GM23338 (cell line): ENCODE measurements at regions not wholly inside any gene's neighbourhood (a gene's known extent, or its start where the extent isn't known, plus 50 kb on each side); places are given as distances from the start of the nearest gene placed in this dataset.

Source experiments
- ATAC-seq: fragments of 200-7000 bp; cut with Tn5 transposase; 3 replicates; pipeline ENCODE4 v1.9.1; 2020
- DNase-seq: peaks from one replicate; pipeline ENCODE4 v3.0.0-alpha.2; 2015; ENCODE audit warnings: low spot score
- H2AFZ ChIP-seq: fragments of 200-600 bp; sonication (generic); 2 replicates; pipeline ENCODE4 v1.8.0; 2016; ENCODE audit warnings: antibody characterized with exemption, mild to moderate bottlenecking, moderate library complexity
- H3F3A ChIP-seq: fragments of 200-600 bp; sonication (generic); replicated peaks from 2 replicates; pipeline ENCODE4 v1.8.0; 2017; ENCODE audit warnings: antibody characterized with exemption, mixed run types, low read depth
- H3K27ac ChIP-seq: fragments of 200-600 bp; sonication (generic); 2 replicates; pipeline ENCODE4 v1.6.1; 2016; ENCODE audit warnings: low read depth
- H3K27me3 ChIP-seq: fragments of 200-600 bp; sonication (generic); 2 replicates; pipeline ENCODE4 v1.8.0; 2016; ENCODE audit warnings: mild to moderate bottlenecking, mixed run types, moderate library complexity; ENCODE audit not compliant: insufficient read depth
- H3K36me3 ChIP-seq: fragments of 200-600 bp; sonication (generic); 2 replicates; pipeline ENCODE4 v1.8.0; 2016; ENCODE audit warnings: mild to moderate bottlenecking; ENCODE audit not compliant: insufficient read depth
- H3K4me1 ChIP-seq: fragments of 200-600 bp; sonication (generic); 2 replicates; pipeline ENCODE4 v1.8.0; 2016; ENCODE audit warnings: mild to moderate bottlenecking, moderate library complexity; ENCODE audit not compliant: insufficient read depth
- H3K4me2 ChIP-seq: fragments of 200-600 bp; sonication (generic); 2 replicates; pipeline ENCODE4 v1.7.1; 2017; ENCODE audit warnings: mixed run types
- H3K4me3 ChIP-seq: fragments of 200-600 bp; sonication (generic); 2 replicates; pipeline ENCODE4 v1.6.1; 2016; ENCODE audit warnings: mixed run types
- H3K79me2 ChIP-seq: fragments of 200-600 bp; sonication (generic); replicated peaks from 2 replicates; pipeline ENCODE4 v1.8.0; 2017; ENCODE audit warnings: mild to moderate bottlenecking; ENCODE audit not compliant: insufficient read depth
- H3K9me2 ChIP-seq: fragments of 200-600 bp; sonication (generic); 2 replicates; pipeline ENCODE4 v1.8.0; 2017; ENCODE audit not compliant: insufficient read depth
- H4K20me1 ChIP-seq: fragments of 200-600 bp; sonication (generic); replicated peaks from 2 replicates; pipeline ENCODE4 v1.8.0; 2017; ENCODE audit warnings: mild to moderate bottlenecking; ENCODE audit not compliant: insufficient read depth
- H3K27ac Mint-ChIP-seq: 2 replicates; pipeline ENCODE4 v1.8.0; 2020; ENCODE audit warnings: inconsistent platforms, mild to moderate bottlenecking, moderate library complexity, mixed read lengths
- H3K27me3 Mint-ChIP-seq: 3 replicates; pipeline ENCODE4 v1.8.0; 2022; ENCODE audit warnings: low read depth, mild to moderate bottlenecking, moderate library complexity, mixed read lengths, inconsistent platforms; ENCODE audit not compliant: insufficient read depth, poor library complexity
- H3K36me3 Mint-ChIP-seq: 3 replicates; pipeline ENCODE4 v1.8.0; 2021; ENCODE audit warnings: low read depth, mild to moderate bottlenecking, inconsistent platforms, moderate library complexity, mixed read lengths
- H3K4me1 Mint-ChIP-seq: 3 replicates; pipeline ENCODE4 v1.8.0; 2020; ENCODE audit warnings: mild to moderate bottlenecking, inconsistent platforms, mixed read lengths
- H3K4me3 Mint-ChIP-seq: 3 replicates; pipeline ENCODE4 v1.8.0; 2021; ENCODE audit warnings: moderate library complexity, mild to moderate bottlenecking, inconsistent platforms, mixed read lengths
- H3K9me3 Mint-ChIP-seq: 3 replicates; pipeline ENCODE4 v1.8.0; 2020; ENCODE audit warnings: moderate library complexity, mild to moderate bottlenecking, inconsistent platforms, mixed read lengths
- CTCF ChIP-seq, 2 experiments: fragments of 200-600 bp in 1 of 2; sonication (generic) in 1 of 2; conservative IDR thresholded peaks; 2 replicates each; pipeline versions ENCODE4 v1.5.1 to v1.6.1; 2016 to 2017; ENCODE audit warnings: antibody characterized with exemption in 2 of 2, low read depth in 2 of 2, mild to moderate bottlenecking in 2 of 2, moderate library complexity in 1 of 2
- ETS1 ChIP-seq: IDR thresholded peaks from 2 replicates; pipeline ENCODE4 v1.6.1; 2016; ENCODE audit warnings: antibody characterized with exemption
- EZH2 ChIP-seq: fragments of 200-600 bp; sonication (generic); IDR thresholded peaks from one replicate; pipeline ENCODE4 v1.8.0; 2017; ENCODE audit warnings: antibody characterized with exemption, mild to moderate bottlenecking, low read depth; ENCODE audit not compliant: unreplicated experiment
- JUNB ChIP-seq: IDR thresholded peaks from one replicate; pipeline ENCODE4 v1.6.1; 2016; ENCODE audit warnings: antibody characterized with exemption; ENCODE audit not compliant: unreplicated experiment
- POLR2AphosphoS5 ChIP-seq: IDR thresholded peaks from 2 replicates; pipeline ENCODE4 v1.6.1; 2016; ENCODE audit warnings: antibody characterized with exemption, low read depth
- ZNF331 ChIP-seq: fragments of 250-450 bp; sonication (Bioruptor Pico); IDR thresholded peaks from 2 replicates; pipeline ENCODE4 v1.5.0; 2020; ENCODE audit warnings: low read depth, mild to moderate bottlenecking, moderate library complexity
- ZNF462 ChIP-seq: fragments of 250-450 bp; sonication (Bioruptor Pico); IDR thresholded peaks from 2 replicates; pipeline ENCODE4 v1.5.0; 2020; ENCODE audit warnings: mild to moderate bottlenecking, moderate library complexity

- TF ChIP-seq ZNF462 (CRISPR knock-in tag): no peak
- TF ChIP-seq JUNB: no peak
- TF ChIP-seq ZNF331 (CRISPR knock-in tag): no peak
- no peak for TF ChIP-seq ETS1
- no peak for TF ChIP-seq EZH2
- no peak for TF ChIP-seq CTCF (conservative IDR thresholded peaks at IDR 0.05; ENCODE audit: low read depth in 2 of 2)
Observed at GRCh38 chr12:87121896-87122295, 865.7 kb upstream of the MGAT4C start (continued).

GRCh38 chr12:87120440-87120839, 864.2 kb upstream of the MGAT4C start:
- peaks cover 18% of the 10 kb centered on the region; the same call in 2 of the 3 replicates for H3K36me3 Mint-ChIP-seq
- H3F3A ChIP-seq: no peaks in the 10 kb centered on the region
- no peaks in the 10 kb centered on the region for H4K20me1 ChIP-seq
- H3K27ac Mint-ChIP-seq: no peak overlapping the region
- H3K79me2 ChIP-seq: no peaks in the 10 kb centered on the region
- no peak for DNase-seq
- no peak overlapping the region for H3K27ac ChIP-seq
- no peak overlapping the region for H2AFZ ChIP-seq
- H3K9me2 ChIP-seq: no peaks in the 10 kb centered on the region; the same call in 1 of the 2 replicates
- H3K4me3 ChIP-seq: no peak overlapping the region
- H3K4me1 ChIP-seq: peaks cover 7% of the 10 kb centered on the region; the same call in 1 of the 2 replicates
- no peak overlapping the region for H3K4me3 Mint-ChIP-seq
- H3K4me2 ChIP-seq: no peak overlapping the region
- H3K4me1 Mint-ChIP-seq: peaks cover 12% of the 10 kb centered on the region; the same call in 2 of the 3 replicates
- no peak for ATAC-seq
- peaks cover 15% of the 10 kb centered on the region for H3K9me3 Mint-ChIP-seq
- no peaks in the 10 kb centered on the region for H3K27me3 Mint-ChIP-seq
- H3K27me3 ChIP-seq: no peaks in the 10 kb centered on the region
- H3K36me3 ChIP-seq: no peaks in the 10 kb centered on the region; the same call in 1 of the 2 replicates
- TF ChIP-seq ZNF462 (CRISPR knock-in tag) (no peak), POLR2AphosphoS5 (no peak)
